Vagina (tissue), 2 donors: ENCODE measurements at regions not wholly inside any gene's neighbourhood (a gene's known extent, or its start where the extent isn't known, plus 50 kb on each side); places are given as distances from the start of the nearest gene placed in this dataset.

Experiments
- CTCF ChIP-seq, 3 experiments: fragments of 450-650 bp in 2 of 3; fragments of 200-600 bp in 1 of 3; sonication (generic) in 1 of 3; IDR thresholded peaks; one replicate each; pipeline ENCODE4 v1.5.1; 2017 to 2019; ENCODE audit warnings: antibody characterized with exemption in 3 of 3, mild to moderate bottlenecking in 2 of 3, moderate library complexity in 2 of 3
- POLR2A ChIP-seq, 2 donors: fragments of 450-650 bp; IDR thresholded peaks; one replicate each; pipeline ENCODE4 v1.6.1; 2017; ENCODE audit warnings: antibody characterized with exemption in 2 of 2, mild to moderate bottlenecking in 2 of 2, moderate library complexity in 2 of 2

GRCh38 chr9:105921057-105921726, 226.9 kb downstream of the TMEM38B start:
- no peak for TF ChIP-seq CTCF (IDR thresholded peaks at IDR 0.05)
- no peak for TF ChIP-seq POLR2A (IDR thresholded peaks at IDR 0.05)
